ENCODE measurements at regions not wholly inside any gene's neighbourhood (a gene's known extent, or its start where the extent isn't known, plus 50 kb on each side); places are given as distances from the start of the nearest gene placed in this dataset.

GRCh38 chr13:76735641-76736040 lies 150.6 kb downstream of the KCTD12 start:
- Histone ChIP-seq H3K4me3 (no peak overlapping the region), H3K27me3 (no peaks in the 10 kb centered on the region), H3K27ac (no peak overlapping the region), H3K4me1 (no peaks in the 10 kb centered on the region), H3K36me3 (no peaks in the 10 kb centered on the region), H3K9me3 (no peaks in the 10 kb centered on the region)
- intact Hi-C loops (cut with DNase I), result no loop called here
- WGBS, 2 donors, result 53 to 66% methylated on average over 3 of the region's 3 CpGs
- ATAC-seq (no peak), FAIRE-seq (no peak), DNase-seq (no peak)
- TF ChIP-seq CTCF (IDR thresholded peaks at IDR 0.05), result no peak

GRCh38 chr13:76733671-76734070 lies 152.5 kb downstream of the KCTD12 start:
- Histone ChIP-seq H3K4me1 (no peaks in the 10 kb centered on the region), H3K36me3 (no peaks in the 10 kb centered on the region), H3K4me3 (no peak overlapping the region), H3K27me3 (no peaks in the 10 kb centered on the region), H3K27ac (no peak overlapping the region), H3K9me3 (no peaks in the 10 kb centered on the region)
- DNase-seq (no peak), ATAC-seq (no peak), FAIRE-seq (no peak)
- WGBS, 2 donors, result 64 to 67% methylated on average over 3 of the region's 3 CpGs
- no peak for TF ChIP-seq CTCF (IDR thresholded peaks at IDR 0.05)
- intact Hi-C loops (cut with DNase I), result no loop called here

GRCh38 chr13:76732367-76732766 lies 153.8 kb downstream of the KCTD12 start:
- Histone ChIP-seq H3K36me3 (no peaks in the 10 kb centered on the region), H3K4me3 (no peak overlapping the region), H3K9me3 (no peaks in the 10 kb centered on the region), H3K27me3 (no peaks in the 10 kb centered on the region), H3K27ac (no peak overlapping the region), H3K4me1 (no peaks in the 10 kb centered on the region)
- intact Hi-C loops (cut with DNase I), result no loop called here
- WGBS, 2 donors, result 54 to 62% methylated on average over 2 of the region's 2 CpGs
- no peak for TF ChIP-seq CTCF (IDR thresholded peaks at IDR 0.05)
- FAIRE-seq (no peak), ATAC-seq (no peak), DNase-seq (no peak)

GRCh38 chr13:76730220-76730619 lies 156.0 kb downstream of the KCTD12 start:
- Histone ChIP-seq H3K36me3 (no peaks in the 10 kb centered on the region), H3K4me3 (no peak overlapping the region), H3K4me1 (no peaks in the 10 kb centered on the region), H3K9me3 (no peaks in the 10 kb centered on the region), H3K27me3 (no peaks in the 10 kb centered on the region), H3K27ac (no peak overlapping the region)
- DNase-seq (no peak), FAIRE-seq (no peak), ATAC-seq (no peak)
- 48 to 62% methylated on average over 4 of the region's 4 CpGs for WGBS, 2 donors
- intact Hi-C loops (cut with DNase I), result no loop called here
- TF ChIP-seq CTCF (IDR thresholded peaks at IDR 0.05), result no peak

- Histone ChIP-seq H3K36me3 (no peaks in the 10 kb centered on the region), H3K27me3 (no peaks in the 10 kb centered on the region), H3K4me3 (no peak overlapping the region), H3K4me1 (no peaks in the 10 kb centered on the region), H3K9me3 (no peaks in the 10 kb centered on the region), H3K27ac (no peak overlapping the region)
- FAIRE-seq (no peak), DNase-seq (no peak), ATAC-seq (no peak)
- 57 to 75% methylated on average over 1 of the region's 1 CpG for WGBS, 2 donors
- intact Hi-C loops (cut with DNase I), result no loop called here
- no peak for TF ChIP-seq CTCF (IDR thresholded peaks at IDR 0.05)
Measured at GRCh38 chr13:76729691-76730090, 156.5 kb downstream of the KCTD12 start.
